Smooth muscle cell (in vitro differentiated cells): ENCODE measurements at regions not wholly inside any gene's neighbourhood (a gene's known extent, or its start where the extent isn't known, plus 50 kb on each side); places are given as distances from the start of the nearest gene placed in this dataset.

Experiments
- DNase-seq: peaks from one replicate; lab custom pipeline; 2025; ENCODE audit not compliant: unreplicated experiment; lab: John Stamatoyannopoulos, UW
- H2AFZ ChIP-seq: fragments of 200-600 bp; sonication (generic); 2 replicates; pipeline ENCODE4 v1.6.0; 2016; ENCODE audit warnings: antibody characterized with exemption, low read depth, mild to moderate bottlenecking
- H3F3A ChIP-seq: fragments of 200-600 bp; sonication (generic); 2 replicates; pipeline ENCODE4 v1.6.0; 2017; ENCODE audit warnings: antibody characterized with exemption, low read depth
- H3K27ac ChIP-seq: fragments of 200-600 bp; sonication (generic); 2 replicates; pipeline ENCODE4 v1.5.1; 2016; ENCODE audit warnings: low read depth, mild to moderate bottlenecking
- H3K27me3 ChIP-seq: fragments of 200-600 bp; sonication (generic); 2 replicates; pipeline ENCODE4 v1.6.1; 2016; ENCODE audit warnings: low read depth, mild to moderate bottlenecking
- H3K36me3 ChIP-seq: fragments of 200-600 bp; sonication (generic); 2 replicates; pipeline ENCODE4 v1.5.1; 2016; ENCODE audit warnings: low read depth
- H3K4me1 ChIP-seq: fragments of 200-600 bp; sonication (generic); 2 replicates; pipeline ENCODE4 v1.5.1; 2016; ENCODE audit warnings: low read depth
- H3K4me2 ChIP-seq: fragments of 200-600 bp; sonication (generic); 2 replicates; pipeline ENCODE4 v1.6.0; 2016; ENCODE audit warnings: mild to moderate bottlenecking
- H3K4me3 ChIP-seq: fragments of 200-600 bp; sonication (generic); 2 replicates; pipeline ENCODE4 v1.5.1; 2016; ENCODE audit warnings: mild to moderate bottlenecking
- H3K79me2 ChIP-seq: fragments of 200-600 bp; sonication (generic); 2 replicates; pipeline ENCODE4 v1.6.0; 2016; ENCODE audit warnings: low read depth, mild to moderate bottlenecking
- H3K9ac ChIP-seq: fragments of 200-600 bp; sonication (generic); 2 replicates; pipeline ENCODE4 v1.6.0; 2016; ENCODE audit warnings: low read depth
- H3K9me3 ChIP-seq: fragments of 200-600 bp; sonication (generic); replicated peaks from 2 replicates; pipeline ENCODE4 v1.5.1; 2016; ENCODE audit warnings: low read depth
- H4K20me1 ChIP-seq: fragments of 200-600 bp; sonication (generic); 2 replicates; pipeline ENCODE4 v1.6.0; 2016; ENCODE audit warnings: low read depth
- CTCF ChIP-seq: fragments of 200-600 bp; sonication (generic); IDR thresholded peaks from 2 replicates; pipeline ENCODE4 v1.5.1; 2017; ENCODE audit warnings: borderline replicate concordance, mild to moderate bottlenecking, antibody characterized with exemption; ENCODE audit not compliant: insufficient read depth, poor library complexity, severe bottlenecking
- WGBS: methylation state at CpG from one replicate; pipeline ENCODE4 v1.1.7; 2016; ENCODE audit warnings: low lambda C conversion rate; 5-methylcytosine and 5-hydroxymethylcytosine counted together

DNA sequence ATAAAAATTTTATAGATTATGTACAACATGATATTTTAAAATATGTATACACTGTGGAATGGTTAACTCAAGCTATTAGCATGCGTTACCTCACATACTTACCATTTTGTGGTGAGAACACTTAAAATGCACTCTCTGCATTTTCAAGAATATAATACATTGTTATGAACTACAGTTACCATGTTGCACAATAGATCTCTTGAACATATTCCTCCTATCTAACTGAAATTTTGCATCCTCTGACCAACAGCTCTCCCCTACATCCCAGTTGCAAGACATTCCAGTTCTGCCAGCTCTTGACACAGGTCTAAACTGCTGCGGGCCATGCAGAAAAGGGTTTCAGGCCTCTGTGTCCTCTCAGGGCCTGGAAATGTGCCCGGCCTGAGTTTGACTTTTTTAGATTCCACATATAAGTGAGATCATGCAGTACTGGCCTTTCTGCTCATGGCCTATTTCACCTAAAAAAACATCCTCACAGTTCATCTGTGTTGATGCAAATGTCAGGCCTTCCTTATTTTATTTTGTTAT is 113.7 kb downstream of the CDCA7 start:
- Histone ChIP-seq H3K27me3 (no peaks in the 10 kb centered on the region), H3K27ac (no peak overlapping the region), H3K9ac (no peak overlapping the region), H3F3A (no peaks in the 10 kb centered on the region), H3K4me2 (no peak overlapping the region), H3K36me3 (no peaks in the 10 kb centered on the region), H4K20me1 (no peaks in the 10 kb centered on the region), H3K4me1 (no peaks in the 10 kb centered on the region), H3K4me3 (no peak overlapping the region), H3K79me2 (no peaks in the 10 kb centered on the region), H3K9me3 (no peaks in the 10 kb centered on the region), H2AFZ (no peak overlapping the region)
- DNase-seq, result no peak
- no peak for TF ChIP-seq CTCF
- 90% methylated on average over 3 of the region's 3 CpGs for WGBS

GRCh38 chr2:173472112-173472511 is 117.4 kb downstream of the CDCA7 start:
- H3K4me2 ChIP-seq, result no peak overlapping the region
- peaks cover 4% of the 10 kb centered on the region for H3K27me3 ChIP-seq
- no peaks in the 10 kb centered on the region for H3K4me1 ChIP-seq
- no peaks in the 10 kb centered on the region for H3K9me3 ChIP-seq
- no peak for TF ChIP-seq CTCF
- H4K20me1 ChIP-seq, result no peaks in the 10 kb centered on the region
- DNase-seq, result no peak
- H3K4me3 ChIP-seq, result no peak overlapping the region
- no peaks in the 10 kb centered on the region for H3F3A ChIP-seq
- WGBS, result 65% methylated on average over 2 of the region's 2 CpGs
- H3K9ac ChIP-seq, result no peak overlapping the region
- H3K36me3 ChIP-seq, result no peaks in the 10 kb centered on the region
- H3K79me2 ChIP-seq, result no peaks in the 10 kb centered on the region
- no peak overlapping the region for H3K27ac ChIP-seq
- no peak overlapping the region for H2AFZ ChIP-seq

DNA sequence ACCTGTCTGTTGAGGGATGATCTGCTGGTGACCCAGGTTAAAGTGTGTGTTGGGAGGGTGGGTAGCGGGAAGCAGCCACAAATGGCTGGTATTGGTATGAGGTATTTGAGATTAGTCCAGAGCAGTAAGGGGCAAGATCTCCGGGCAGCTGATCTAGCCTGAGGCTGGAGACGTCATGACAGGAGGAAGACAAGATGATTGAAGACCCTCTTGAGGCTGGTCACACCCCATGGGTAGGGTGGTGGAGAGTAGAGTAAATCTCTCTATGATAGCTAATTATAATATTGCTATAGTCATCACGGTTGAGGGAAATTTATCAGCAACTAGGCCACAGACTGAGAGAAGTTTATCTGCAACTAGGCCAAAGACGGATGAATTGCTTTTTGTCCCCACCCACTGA is 128.5 kb downstream of the CDCA7 start:
- no peaks in the 10 kb centered on the region for H3F3A ChIP-seq
- 89% methylated on average over 5 of the region's 5 CpGs for WGBS

More for the DNA sequence above, 128.5 kb downstream of the CDCA7 start:
- Histone ChIP-seq H2AFZ (no peak overlapping the region), H3K36me3 (no peaks in the 10 kb centered on the region), H3K4me1 (no peaks in the 10 kb centered on the region), H3K27me3 (no peaks in the 10 kb centered on the region), H3K27ac (no peak overlapping the region), H3K9ac (no peak overlapping the region), H3K4me2 (no peak overlapping the region), H4K20me1 (no peaks in the 10 kb centered on the region), H3K9me3 (no peaks in the 10 kb centered on the region), H3K4me3 (no peak overlapping the region), H3K79me2 (no peaks in the 10 kb centered on the region)
- no peak for DNase-seq
- no peak for TF ChIP-seq CTCF
